Sigmoid colon (tissue), 4 donors: ENCODE measurements at regions not wholly inside any gene's neighbourhood (a gene's known extent, or its start where the extent isn't known, plus 50 kb on each side); places are given as distances from the start of the nearest gene placed in this dataset.

ENCODE experiments used
- EP300 ChIP-seq, 4 donors: sonication (generic); formaldehyde crosslinking; IDR thresholded peaks; one replicate each; pipeline ENCODE4 v1.6.1; 2017; ENCODE audit warnings: antibody characterized with exemption in 4 of 4
- POLR2AphosphoS5 ChIP-seq, 4 donors: sonication (generic); formaldehyde crosslinking; IDR thresholded peaks; one replicate each; pipeline ENCODE4 v1.6.1; 2017; ENCODE audit warnings: antibody characterized with exemption in 4 of 4
- TF ChIP-seq, protein P1 (sequence below), 4 experiments: fragments of 450-650 bp in 3 of 4; fragments of 200-600 bp in 1 of 4; IDR thresholded peaks; one replicate each; pipeline ENCODE4 v1.5.1; 2016 to 2019; ENCODE audit warnings: antibody characterized with exemption in 4 of 4, mild to moderate bottlenecking in 3 of 4, moderate library complexity in 2 of 4

DNA sequence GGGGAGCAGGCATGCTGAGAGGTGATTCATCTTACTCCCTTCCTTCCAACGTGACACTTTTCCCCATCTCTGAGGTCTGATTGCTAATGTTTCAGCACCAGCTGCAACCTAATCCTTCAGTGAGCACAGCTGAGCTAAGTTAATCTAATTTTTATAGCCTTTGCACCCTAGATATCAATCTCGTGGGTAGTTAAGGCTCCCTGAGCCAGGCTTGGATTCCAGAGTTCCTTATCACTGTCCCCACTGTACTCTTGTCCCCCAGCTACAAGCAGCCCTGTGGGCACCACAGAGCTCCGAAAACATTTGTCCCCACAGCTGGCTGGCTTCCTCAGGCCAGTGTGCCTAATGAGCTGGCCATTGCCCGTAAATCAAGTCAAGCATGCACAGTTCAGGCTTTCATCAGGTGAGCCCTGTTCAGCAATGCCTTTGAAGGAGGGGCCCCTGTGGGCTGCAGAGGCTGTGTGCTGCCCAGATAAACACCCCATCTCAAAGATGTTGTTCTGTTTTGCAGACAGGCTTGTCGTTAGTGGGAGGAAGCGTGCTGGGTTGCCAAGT lies 376.9 kb upstream of the RASGRP1 start:
- TF ChIP-seq EP300 (IDR thresholded peaks at IDR 0.05) (no peak), POLR2AphosphoS5 (IDR thresholded peaks at IDR 0.05) (no peak)
- TF ChIP-seq, protein P1, sequence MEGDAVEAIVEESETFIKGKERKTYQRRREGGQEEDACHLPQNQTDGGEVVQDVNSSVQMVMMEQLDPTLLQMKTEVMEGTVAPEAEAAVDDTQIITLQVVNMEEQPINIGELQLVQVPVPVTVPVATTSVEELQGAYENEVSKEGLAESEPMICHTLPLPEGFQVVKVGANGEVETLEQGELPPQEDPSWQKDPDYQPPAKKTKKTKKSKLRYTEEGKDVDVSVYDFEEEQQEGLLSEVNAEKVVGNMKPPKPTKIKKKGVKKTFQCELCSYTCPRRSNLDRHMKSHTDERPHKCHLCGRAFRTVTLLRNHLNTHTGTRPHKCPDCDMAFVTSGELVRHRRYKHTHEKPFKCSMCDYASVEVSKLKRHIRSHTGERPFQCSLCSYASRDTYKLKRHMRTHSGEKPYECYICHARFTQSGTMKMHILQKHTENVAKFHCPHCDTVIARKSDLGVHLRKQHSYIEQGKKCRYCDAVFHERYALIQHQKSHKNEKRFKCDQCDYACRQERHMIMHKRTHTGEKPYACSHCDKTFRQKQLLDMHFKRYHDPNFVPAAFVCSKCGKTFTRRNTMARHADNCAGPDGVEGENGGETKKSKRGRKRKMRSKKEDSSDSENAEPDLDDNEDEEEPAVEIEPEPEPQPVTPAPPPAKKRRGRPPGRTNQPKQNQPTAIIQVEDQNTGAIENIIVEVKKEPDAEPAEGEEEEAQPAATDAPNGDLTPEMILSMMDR (IDR thresholded peaks at IDR 0.05) = no peak
